C4-2B (cell line): ENCODE measurements at regions not wholly inside any gene's neighbourhood (a gene's known extent, or its start where the extent isn't known, plus 50 kb on each side); places are given as distances from the start of the nearest gene placed in this dataset.

Source experiments
- H3K27ac ChIP-seq: fragments of 450-650 bp; 2 replicates; pipeline ENCODE4 v1.5.1; 2017
- CTCF ChIP-seq: fragments of 450-650 bp; conservative IDR thresholded peaks from 2 replicates; pipeline ENCODE4 v1.5.1; 2017; ENCODE audit warnings: mild to moderate bottlenecking
- ZFX ChIP-seq: fragments of 450-650 bp; IDR thresholded peaks from 2 replicates; pipeline ENCODE4 v1.6.1; 2017

GRCh38 chr2:203808046-203808750 is 59.4 kb upstream of the CTLA4 start:
- no peak overlapping the region for H3K27ac ChIP-seq
- TF ChIP-seq ZFX, result no peak
- no peak for TF ChIP-seq CTCF

- no peak for TF ChIP-seq CTCF
- H3K27ac ChIP-seq, result no peak overlapping the region
Observed at GRCh38 chr2:203809084-203809521, 58.5 kb upstream of the CTLA4 start.

GRCh38 chr2:203809991-203810510 is 57.5 kb upstream of the CTLA4 start:
- no peak overlapping the region for H3K27ac ChIP-seq
- TF ChIP-seq CTCF, result no peak
- TF ChIP-seq ZFX, result no peak

GRCh38 chr2:203811491-203812221 is 55.9 kb upstream of the CTLA4 start:
- H3K27ac ChIP-seq, result no peak overlapping the region
- no peak for TF ChIP-seq ZFX
- TF ChIP-seq CTCF, result no peak

- TF ChIP-seq CTCF, result no peak
- TF ChIP-seq ZFX, result no peak
- H3K27ac ChIP-seq, result no peak overlapping the region
Observed at GRCh38 chr2:203812294-203813221, 55.0 kb upstream of the CTLA4 start.

- H3K27ac ChIP-seq, result no peak overlapping the region
Observed at GRCh38 chr2:203813684-203814083, 53.9 kb upstream of the CTLA4 start.

More at GRCh38 chr2:203813684-203814083, 53.9 kb upstream of the CTLA4 start:
- TF ChIP-seq ZFX (no peak), CTCF (no peak)
